ENCODE measurements at regions not wholly inside any gene's neighbourhood (a gene's known extent, or its start where the extent isn't known, plus 50 kb on each side); places are given as distances from the start of the nearest gene placed in this dataset.

DNA sequence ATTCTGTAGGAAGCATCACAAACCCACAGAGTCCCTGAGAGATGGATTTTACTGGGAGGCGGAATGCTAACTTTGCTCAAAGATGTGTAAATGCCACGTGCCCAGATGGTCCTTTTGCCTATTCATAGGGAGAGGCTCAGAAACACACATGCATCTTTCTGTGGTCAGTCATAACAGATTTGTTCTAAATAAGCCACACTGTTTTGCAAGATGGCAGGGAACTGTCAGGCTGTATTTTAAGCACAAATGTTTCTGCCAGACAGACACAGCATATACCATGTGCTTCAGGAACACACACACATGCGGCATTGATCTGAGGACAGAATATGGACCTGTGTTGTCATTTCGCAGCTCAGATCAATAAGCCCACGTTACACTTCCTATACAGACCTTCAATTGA lies 312.0 kb downstream of the GPD2 start:
- Mint-ChIP-seq H3K27ac (no peak overlapping the region), H3K4me1 (no peaks in the 10 kb centered on the region), H3K36me3 (no peaks in the 10 kb centered on the region), H3K4me3 (no peak overlapping the region), H3K9me3 (no peaks in the 10 kb centered on the region), H3K27me3 (no peaks in the 10 kb centered on the region)
- H3K27ac ChIP-seq (ENCODE audit: insufficient read depth, low read length, poor library complexity, severe bottlenecking): no peak overlapping the region
- DNase-seq: no peak
- no peaks in the 10 kb centered on the region for H3K4me1 ChIP-seq (ENCODE audit: control insufficient read depth, insufficient read depth, low read length, poor library complexity, severe bottlenecking)
- H3K36me3 ChIP-seq (ENCODE audit: control insufficient read depth, insufficient read depth, low read length): no peaks in the 10 kb centered on the region
- no peaks in the 10 kb centered on the region for H3K9me3 ChIP-seq (ENCODE audit: control insufficient read depth in 2 of 2, low read length in 2 of 2)
- H3K27me3 ChIP-seq (ENCODE audit: control insufficient read depth, insufficient read depth, low read length): no peaks in the 10 kb centered on the region
- ATAC-seq (ENCODE audit: low read depth in 2 of 2): no peak
- H3K4me3 ChIP-seq (ENCODE audit: low read depth, low read length): no peak overlapping the region

DNA sequence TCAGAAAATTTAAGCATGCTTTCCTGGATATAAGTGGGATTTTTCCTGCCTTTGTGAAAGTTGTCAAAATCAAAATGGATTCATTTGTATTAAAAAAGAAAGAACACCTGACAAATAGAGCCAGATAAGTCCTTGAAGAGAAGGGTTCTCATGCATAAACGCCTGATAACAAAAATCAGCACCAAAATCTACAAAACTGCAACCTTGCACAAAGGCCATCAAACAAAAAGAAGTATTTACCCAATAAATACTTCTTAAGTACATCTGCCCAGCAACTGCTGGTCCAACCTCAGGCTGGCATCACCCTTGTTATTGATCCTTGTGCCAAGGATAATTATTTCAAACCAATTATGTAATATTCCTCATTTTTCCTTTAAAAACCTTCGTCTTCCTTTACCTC lies 315.9 kb downstream of the GPD2 start:
- no peak overlapping the region for H3K27ac Mint-ChIP-seq
- H3K4me3 Mint-ChIP-seq: no peak overlapping the region
- Histone ChIP-seq H3K36me3 (ENCODE audit: control insufficient read depth, insufficient read depth, low read length) (no peaks in the 10 kb centered on the region), H3K4me3 (ENCODE audit: low read depth, low read length) (no peak overlapping the region), H3K9me3 (ENCODE audit: control insufficient read depth in 2 of 2, low read length in 2 of 2) (no peaks in the 10 kb centered on the region), H3K4me1 (ENCODE audit: control insufficient read depth, insufficient read depth, low read length, poor library complexity, severe bottlenecking) (no peaks in the 10 kb centered on the region), H3K27me3 (ENCODE audit: control insufficient read depth, insufficient read depth, low read length) (no peaks in the 10 kb centered on the region), H3K27ac (ENCODE audit: insufficient read depth, low read length, poor library complexity, severe bottlenecking) (no peak overlapping the region)
- DNase-seq (no peak), ATAC-seq (ENCODE audit: low read depth in 2 of 2) (no peak)
- no peaks in the 10 kb centered on the region for H3K4me1 Mint-ChIP-seq
- no peaks in the 10 kb centered on the region for H3K36me3 Mint-ChIP-seq
- no peaks in the 10 kb centered on the region for H3K9me3 Mint-ChIP-seq
- no peaks in the 10 kb centered on the region for H3K27me3 Mint-ChIP-seq

DNA sequence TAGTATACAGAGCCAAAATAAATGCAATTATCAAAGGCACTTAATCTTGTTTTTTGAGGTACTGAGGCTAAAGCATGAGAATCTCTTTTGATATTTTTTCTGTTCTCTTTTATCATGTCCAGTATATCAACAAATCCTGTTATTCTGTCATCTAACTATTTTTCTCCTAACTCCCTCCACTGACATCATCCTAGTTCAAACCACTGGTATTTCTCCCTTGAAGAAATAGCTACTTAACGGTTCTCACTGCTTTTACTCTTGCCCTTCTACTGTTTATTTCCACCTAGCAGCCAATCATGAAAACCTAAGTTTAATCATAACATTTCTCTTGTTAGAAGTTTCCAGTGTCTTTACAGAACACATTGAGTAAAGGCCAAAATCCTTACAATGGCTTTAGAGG lies 317.6 kb downstream of the GPD2 start:
- Histone ChIP-seq H3K4me3 (ENCODE audit: low read depth, low read length) (no peak overlapping the region), H3K4me1 (ENCODE audit: control insufficient read depth, insufficient read depth, low read length, poor library complexity, severe bottlenecking) (no peaks in the 10 kb centered on the region), H3K9me3 (ENCODE audit: control insufficient read depth in 2 of 2, low read length in 2 of 2) (no peaks in the 10 kb centered on the region), H3K27me3 (ENCODE audit: control insufficient read depth, insufficient read depth, low read length) (no peaks in the 10 kb centered on the region), H3K27ac (ENCODE audit: insufficient read depth, low read length, poor library complexity, severe bottlenecking) (no peak overlapping the region), H3K36me3 (ENCODE audit: control insufficient read depth, insufficient read depth, low read length) (no peaks in the 10 kb centered on the region)
- ATAC-seq (ENCODE audit: low read depth in 2 of 2) (no peak), DNase-seq (no peak)
- H3K36me3 Mint-ChIP-seq: no peaks in the 10 kb centered on the region
- no peaks in the 10 kb centered on the region for H3K9me3 Mint-ChIP-seq
- no peak overlapping the region for H3K27ac Mint-ChIP-seq
- no peak overlapping the region for H3K4me3 Mint-ChIP-seq
- H3K27me3 Mint-ChIP-seq: no peaks in the 10 kb centered on the region
- H3K4me1 Mint-ChIP-seq: no peaks in the 10 kb centered on the region

DNA sequence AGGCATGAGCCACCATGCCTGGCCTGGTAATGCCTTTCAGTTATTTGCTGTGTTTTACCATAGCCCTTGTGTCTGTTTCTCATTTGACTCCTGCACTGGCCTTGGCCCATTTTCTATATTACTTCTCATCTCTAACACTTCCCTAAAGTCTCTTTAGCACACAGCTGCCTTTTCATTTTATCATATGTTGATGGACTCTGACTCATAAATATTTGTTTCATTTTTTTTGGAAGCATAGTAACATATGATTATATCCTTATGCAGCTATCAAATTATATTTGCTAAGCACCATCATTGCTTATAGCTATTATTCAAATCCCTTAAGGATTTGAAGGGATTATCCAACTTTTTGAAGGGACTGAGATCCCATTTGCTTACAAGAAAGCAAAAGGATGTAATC lies 320.3 kb downstream of the GPD2 start:
- Histone ChIP-seq H3K4me3 (ENCODE audit: low read depth, low read length) (no peak overlapping the region), H3K4me1 (ENCODE audit: control insufficient read depth, insufficient read depth, low read length, poor library complexity, severe bottlenecking) (no peaks in the 10 kb centered on the region), H3K9me3 (ENCODE audit: control insufficient read depth in 2 of 2, low read length in 2 of 2) (no peaks in the 10 kb centered on the region), H3K36me3 (ENCODE audit: control insufficient read depth, insufficient read depth, low read length) (no peaks in the 10 kb centered on the region), H3K27ac (ENCODE audit: insufficient read depth, low read length, poor library complexity, severe bottlenecking) (no peak overlapping the region), H3K27me3 (ENCODE audit: control insufficient read depth, insufficient read depth, low read length) (no peaks in the 10 kb centered on the region)
- Mint-ChIP-seq H3K36me3 (no peaks in the 10 kb centered on the region), H3K27ac (no peak overlapping the region), H3K4me3 (no peak overlapping the region), H3K27me3 (no peaks in the 10 kb centered on the region), H3K9me3 (peaks cover 0 to 4% (median 0%) of the 10 kb centered on the region in 7 donors), H3K4me1 (no peaks in the 10 kb centered on the region)
- ATAC-seq (ENCODE audit: low read depth in 2 of 2): no peak
- no peak for DNase-seq

DNA sequence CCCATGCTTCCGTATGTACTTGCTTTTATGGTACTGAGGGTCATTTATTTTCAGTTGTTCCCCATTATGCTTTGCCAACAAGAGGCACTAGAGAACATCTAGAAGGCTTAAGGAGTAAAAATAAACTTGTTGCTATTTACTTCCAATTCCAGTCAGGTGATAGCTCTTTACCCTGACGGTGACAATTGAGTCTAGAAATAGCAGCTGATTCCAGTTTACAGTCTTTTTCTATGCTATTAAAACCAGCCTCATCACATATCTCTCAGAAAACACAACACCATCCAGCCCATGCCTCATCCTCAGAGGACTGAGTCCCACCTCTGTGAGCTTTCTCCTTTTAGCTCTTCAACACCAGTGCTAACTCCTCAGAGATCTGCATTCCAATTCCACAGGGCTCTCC lies 327.0 kb downstream of the GPD2 start:
- H3K9me3 Mint-ChIP-seq: peaks cover 0 to 10% (median 2%) of the 10 kb centered on the region in 7 donors
- H3K4me1 ChIP-seq (ENCODE audit: control insufficient read depth, insufficient read depth, low read length, poor library complexity, severe bottlenecking): no peaks in the 10 kb centered on the region
- H3K27me3 Mint-ChIP-seq: no peaks in the 10 kb centered on the region
- H3K27ac ChIP-seq (ENCODE audit: insufficient read depth, low read length, poor library complexity, severe bottlenecking): no peak overlapping the region
- H3K4me1 Mint-ChIP-seq: no peaks in the 10 kb centered on the region
- no peaks in the 10 kb centered on the region for H3K27me3 ChIP-seq (ENCODE audit: control insufficient read depth, insufficient read depth, low read length)
- H3K9me3 ChIP-seq (ENCODE audit: control insufficient read depth in 2 of 2, low read length in 2 of 2): no peaks in the 10 kb centered on the region
- no peaks in the 10 kb centered on the region for H3K36me3 Mint-ChIP-seq
- ATAC-seq (ENCODE audit: low read depth in 2 of 2) (no peak), DNase-seq (no peak)
- H3K4me3 Mint-ChIP-seq: no peak overlapping the region
- H3K36me3 ChIP-seq (ENCODE audit: control insufficient read depth, insufficient read depth, low read length): no peaks in the 10 kb centered on the region
- no peak overlapping the region for H3K27ac Mint-ChIP-seq
- no peak overlapping the region for H3K4me3 ChIP-seq (ENCODE audit: low read depth, low read length)

DNA sequence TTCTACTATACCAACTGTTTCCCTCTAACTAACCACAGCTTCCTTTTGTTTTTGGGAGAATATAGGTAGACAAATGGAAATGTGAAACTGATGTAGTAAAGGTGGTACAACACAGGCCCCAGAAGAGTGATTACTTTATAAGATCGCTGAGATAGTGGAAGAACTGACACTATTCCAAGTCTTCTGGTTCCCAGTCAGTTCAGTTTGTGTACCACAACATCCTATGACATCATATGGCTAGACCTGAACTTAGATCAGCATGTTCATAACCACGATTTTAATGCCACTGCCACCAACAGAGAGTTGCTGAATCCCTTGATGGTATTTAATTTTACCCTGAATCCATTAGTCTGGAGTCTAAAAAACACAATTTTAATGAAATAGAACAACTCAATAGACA lies 328.9 kb downstream of the GPD2 start:
- no peak for ATAC-seq (ENCODE audit: low read depth in 2 of 2)
- no peaks in the 10 kb centered on the region for H3K4me1 ChIP-seq (ENCODE audit: control insufficient read depth, insufficient read depth, low read length, poor library complexity, severe bottlenecking)
- H3K9me3 ChIP-seq (ENCODE audit: control insufficient read depth in 2 of 2, low read length in 2 of 2): no peaks in the 10 kb centered on the region
- H3K27ac ChIP-seq (ENCODE audit: insufficient read depth, low read length, poor library complexity, severe bottlenecking): no peak overlapping the region
- DNase-seq: no peak
- H3K4me3 Mint-ChIP-seq: no peak overlapping the region
- no peak overlapping the region for H3K4me3 ChIP-seq (ENCODE audit: low read depth, low read length)
- H3K4me1 Mint-ChIP-seq: no peaks in the 10 kb centered on the region
- no peaks in the 10 kb centered on the region for H3K36me3 Mint-ChIP-seq
- H3K27me3 ChIP-seq (ENCODE audit: control insufficient read depth, insufficient read depth, low read length): no peaks in the 10 kb centered on the region
- H3K27me3 Mint-ChIP-seq: no peaks in the 10 kb centered on the region
- no peaks in the 10 kb centered on the region for H3K36me3 ChIP-seq (ENCODE audit: control insufficient read depth, insufficient read depth, low read length)
- H3K9me3 Mint-ChIP-seq: peaks cover 0 to 13% (median 3%) of the 10 kb centered on the region in 7 donors
- no peak overlapping the region for H3K27ac Mint-ChIP-seq

DNA sequence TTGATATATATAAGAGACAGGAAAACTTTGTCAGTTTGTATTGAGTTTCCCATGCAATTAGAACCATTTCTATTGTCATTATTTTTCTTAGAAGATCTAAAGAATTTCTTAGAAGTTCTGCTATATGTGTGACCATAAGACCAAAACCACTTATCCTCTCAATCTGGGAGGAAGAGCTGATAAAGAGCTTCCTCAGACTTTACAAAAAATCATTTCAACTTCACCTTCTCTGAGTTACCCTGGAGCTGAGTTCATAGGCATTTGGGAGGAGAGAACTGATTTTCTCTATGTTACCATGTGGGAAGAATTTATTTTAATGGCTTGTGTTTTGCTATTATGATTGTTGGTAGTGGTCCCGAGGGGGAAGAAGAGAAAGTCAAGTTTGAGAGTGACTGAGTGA lies 329.3 kb downstream of the GPD2 start:
- no peaks in the 10 kb centered on the region for H3K27me3 Mint-ChIP-seq
- DNase-seq (no peak), ATAC-seq (ENCODE audit: low read depth in 2 of 2) (no peak)
- Histone ChIP-seq H3K36me3 (ENCODE audit: control insufficient read depth, insufficient read depth, low read length) (no peaks in the 10 kb centered on the region), H3K27ac (ENCODE audit: insufficient read depth, low read length, poor library complexity, severe bottlenecking) (no peak overlapping the region), H3K27me3 (ENCODE audit: control insufficient read depth, insufficient read depth, low read length) (no peaks in the 10 kb centered on the region), H3K9me3 (ENCODE audit: control insufficient read depth in 2 of 2, low read length in 2 of 2) (peaks cover 0 to 2% of the 10 kb centered on the region in 2 experiments), H3K4me1 (ENCODE audit: control insufficient read depth, insufficient read depth, low read length, poor library complexity, severe bottlenecking) (no peaks in the 10 kb centered on the region), H3K4me3 (ENCODE audit: low read depth, low read length) (no peak overlapping the region)
- no peak overlapping the region for H3K4me3 Mint-ChIP-seq
- no peaks in the 10 kb centered on the region for H3K36me3 Mint-ChIP-seq
- H3K27ac Mint-ChIP-seq: peak overlapping the region in 1 of 3 donors; percentile 34
- H3K4me1 Mint-ChIP-seq: no peaks in the 10 kb centered on the region
- H3K9me3 Mint-ChIP-seq: peaks cover 0 to 16% (median 3%) of the 10 kb centered on the region in 7 donors

DNA sequence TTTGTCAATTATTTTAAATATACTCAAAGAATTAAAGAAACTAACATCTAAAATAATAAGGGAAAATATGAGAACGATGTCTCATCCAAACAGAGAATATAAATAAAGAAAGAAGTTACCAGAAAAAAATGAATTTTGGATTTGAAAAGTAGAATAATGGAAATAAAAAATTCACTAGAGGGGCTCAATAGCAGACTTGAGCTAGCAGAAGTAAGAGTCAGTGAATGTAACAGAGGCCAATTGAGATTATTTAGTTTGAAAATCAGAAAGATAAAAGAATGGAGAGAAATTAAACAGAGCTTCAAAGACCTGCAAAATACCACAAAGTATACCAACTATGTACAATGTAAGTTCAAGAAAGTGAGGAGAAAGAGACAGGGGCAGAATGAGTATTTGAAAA lies 333.6 kb downstream of the GPD2 start:
- Mint-ChIP-seq H3K9me3 (peaks cover 0 to 18% (median 4%) of the 10 kb centered on the region in 7 donors), H3K27me3 (no peaks in the 10 kb centered on the region), H3K36me3 (no peaks in the 10 kb centered on the region), H3K27ac (peak overlapping the region in 1 of 3 donors; percentile 48), H3K4me1 (no peaks in the 10 kb centered on the region), H3K4me3 (no peak overlapping the region)
- Histone ChIP-seq H3K27ac (ENCODE audit: insufficient read depth, low read length, poor library complexity, severe bottlenecking) (no peak overlapping the region), H3K27me3 (ENCODE audit: control insufficient read depth, insufficient read depth, low read length) (no peaks in the 10 kb centered on the region), H3K4me3 (ENCODE audit: low read depth, low read length) (no peak overlapping the region), H3K9me3 (ENCODE audit: control insufficient read depth in 2 of 2, low read length in 2 of 2) (peaks cover 0 to 3% of the 10 kb centered on the region in 2 experiments), H3K36me3 (ENCODE audit: control insufficient read depth, insufficient read depth, low read length) (no peaks in the 10 kb centered on the region), H3K4me1 (ENCODE audit: control insufficient read depth, insufficient read depth, low read length, poor library complexity, severe bottlenecking) (no peaks in the 10 kb centered on the region)
- DNase-seq: no peak
- ATAC-seq (ENCODE audit: low read depth in 2 of 2): no peak

All from CD4-positive, CD25-positive, alpha-beta regulatory T cell (primary cell).